Peyer's patch (tissue), 4 donors: ENCODE measurements at regions not wholly inside any gene's neighbourhood (a gene's known extent, or its start where the extent isn't known, plus 50 kb on each side); places are given as distances from the start of the nearest gene placed in this dataset.
"Not testable (repeated sequence)": the region's sequence is repeated elsewhere in the genome, so short reads cannot be mapped to it uniquely, and the experiment has no call there.

Experiments used
- DNase-seq, 3 donors: peaks; one replicate each; pipeline ENCODE4 v3.0.0-alpha.2; 2017 to 2019
- H3K27ac ChIP-seq, 4 donors: fragments of 200-600 bp; sonication (generic); one replicate each; pipeline ENCODE4 v1.5.1; 2016 to 2019
- H3K27me3 ChIP-seq, 2 donors: fragments of 200-600 bp; sonication (generic); one replicate each; pipeline ENCODE4 v1.5.1; 2019
- H3K36me3 ChIP-seq, 3 donors: fragments of 200-600 bp; sonication (generic); one replicate each; pipeline ENCODE4 v1.5.1; 2016 to 2019
- H3K4me1 ChIP-seq, 4 donors: fragments of 200-600 bp; sonication (generic); one replicate each; pipeline ENCODE4 v1.5.1; 2016 to 2019
- H3K4me3 ChIP-seq, 4 donors: fragments of 200-600 bp; sonication (generic); 1 replicate in 3 of 4; 2 replicates in 1 of 4; pipeline ENCODE4 v1.5.1; 2016 to 2019; ENCODE audit warnings: mild to moderate bottlenecking in 1 of 4
- H3K9me3 ChIP-seq, 4 donors: fragments of 200-600 bp; sonication (generic); one replicate each; pipeline ENCODE4 v1.5.1; 2016 to 2019; ENCODE audit warnings: mild to moderate bottlenecking in 1 of 4
- POLR2A ChIP-seq, 2 donors: fragments of 450-650 bp; IDR thresholded peaks; one replicate each; pipeline ENCODE4 v1.5.1; 2017; ENCODE audit warnings: antibody characterized with exemption in 2 of 2, mild to moderate bottlenecking in 2 of 2, moderate library complexity in 2 of 2
- TF ChIP-seq, protein P1 (sequence below), 6 experiments: fragments of 450-650 bp in 4 of 6; fragments of 200-600 bp in 2 of 6; sonication (generic) in 1 of 6; IDR thresholded peaks; one replicate each; pipeline ENCODE4 v1.5.1; 2017 to 2019; ENCODE audit warnings: antibody characterized with exemption in 6 of 6, mild to moderate bottlenecking in 3 of 6, moderate library complexity in 1 of 6

DNA sequence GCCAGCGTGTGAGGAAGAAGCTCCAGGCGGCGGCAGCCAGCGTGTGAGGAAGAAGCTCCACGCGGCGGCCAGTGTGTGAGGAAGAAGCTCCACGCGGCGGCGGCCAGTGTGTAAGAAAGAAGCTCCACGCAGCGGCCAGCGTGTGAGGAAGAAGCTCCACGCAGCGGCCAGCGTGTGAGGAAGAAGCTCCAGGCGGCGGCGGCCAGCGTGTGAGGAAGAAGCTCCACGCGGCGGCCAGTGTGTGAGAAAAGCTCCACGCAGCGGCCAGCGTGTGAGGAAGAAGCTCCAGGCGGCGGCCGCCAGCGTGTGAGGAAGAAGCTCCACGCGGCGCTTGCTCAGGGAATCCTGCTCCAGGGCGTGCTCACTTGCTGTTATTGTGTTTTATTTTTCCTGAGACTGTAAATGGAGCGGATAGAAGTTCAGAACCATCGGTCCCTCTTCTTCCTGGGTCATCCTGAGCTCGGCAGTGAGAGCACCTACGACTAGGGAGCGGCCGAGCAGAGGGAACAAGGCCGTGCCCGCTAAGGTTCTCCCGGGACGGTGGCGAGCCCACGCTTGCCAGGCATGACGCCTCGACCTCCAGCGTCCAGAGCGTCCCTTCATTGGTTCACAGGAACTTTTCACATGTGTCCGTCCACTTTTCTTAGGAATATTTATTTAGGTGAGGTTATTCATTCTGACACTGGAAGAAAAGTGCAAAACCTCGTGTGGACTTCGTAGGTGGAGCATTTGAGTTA is 94.2 kb downstream of the TMEM18 start:
- H3K27ac ChIP-seq, result no peak overlapping the region
- TF ChIP-seq POLR2A (IDR thresholded peaks at IDR 0.05), result no peak
- TF ChIP-seq, protein P1, sequence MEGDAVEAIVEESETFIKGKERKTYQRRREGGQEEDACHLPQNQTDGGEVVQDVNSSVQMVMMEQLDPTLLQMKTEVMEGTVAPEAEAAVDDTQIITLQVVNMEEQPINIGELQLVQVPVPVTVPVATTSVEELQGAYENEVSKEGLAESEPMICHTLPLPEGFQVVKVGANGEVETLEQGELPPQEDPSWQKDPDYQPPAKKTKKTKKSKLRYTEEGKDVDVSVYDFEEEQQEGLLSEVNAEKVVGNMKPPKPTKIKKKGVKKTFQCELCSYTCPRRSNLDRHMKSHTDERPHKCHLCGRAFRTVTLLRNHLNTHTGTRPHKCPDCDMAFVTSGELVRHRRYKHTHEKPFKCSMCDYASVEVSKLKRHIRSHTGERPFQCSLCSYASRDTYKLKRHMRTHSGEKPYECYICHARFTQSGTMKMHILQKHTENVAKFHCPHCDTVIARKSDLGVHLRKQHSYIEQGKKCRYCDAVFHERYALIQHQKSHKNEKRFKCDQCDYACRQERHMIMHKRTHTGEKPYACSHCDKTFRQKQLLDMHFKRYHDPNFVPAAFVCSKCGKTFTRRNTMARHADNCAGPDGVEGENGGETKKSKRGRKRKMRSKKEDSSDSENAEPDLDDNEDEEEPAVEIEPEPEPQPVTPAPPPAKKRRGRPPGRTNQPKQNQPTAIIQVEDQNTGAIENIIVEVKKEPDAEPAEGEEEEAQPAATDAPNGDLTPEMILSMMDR (IDR thresholded peaks at IDR 0.05), result no peak
- H3K4me1 ChIP-seq, result no peaks in the 10 kb centered on the region
- H3K4me3 ChIP-seq, result no peak overlapping the region
- H3K36me3 ChIP-seq, result no peaks in the 10 kb centered on the region
- H3K27me3 ChIP-seq, result no peaks in the 10 kb centered on the region
- DNase-seq, result no peak
- H3K9me3 ChIP-seq, result no peaks in the 10 kb centered on the region

DNA sequence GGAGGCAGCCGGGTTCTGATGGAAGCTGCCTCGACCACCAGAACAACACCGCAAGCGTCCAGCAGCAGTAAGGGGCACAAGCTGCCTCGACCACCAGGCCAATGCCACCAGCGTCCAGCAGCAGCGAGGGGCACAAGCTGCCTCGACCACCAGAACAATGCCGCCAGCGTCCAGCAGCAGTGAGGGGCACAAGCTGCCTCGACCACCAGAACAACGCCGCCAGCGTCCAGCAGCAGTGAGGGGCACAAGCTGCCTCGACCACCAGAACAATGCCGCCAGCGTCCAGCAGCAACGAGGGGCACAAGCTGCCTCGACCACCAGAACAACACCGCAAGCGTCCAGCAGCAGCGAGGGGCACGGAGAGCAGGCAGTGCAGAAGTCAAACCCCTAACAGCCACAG is 94.9 kb downstream of the TMEM18 start:
- not testable (repeated sequence) for H3K4me1 ChIP-seq, H3K4me3 ChIP-seq, H3K36me3 ChIP-seq, DNase-seq, H3K9me3 ChIP-seq, H3K27ac ChIP-seq, H3K27me3 ChIP-seq

DNA sequence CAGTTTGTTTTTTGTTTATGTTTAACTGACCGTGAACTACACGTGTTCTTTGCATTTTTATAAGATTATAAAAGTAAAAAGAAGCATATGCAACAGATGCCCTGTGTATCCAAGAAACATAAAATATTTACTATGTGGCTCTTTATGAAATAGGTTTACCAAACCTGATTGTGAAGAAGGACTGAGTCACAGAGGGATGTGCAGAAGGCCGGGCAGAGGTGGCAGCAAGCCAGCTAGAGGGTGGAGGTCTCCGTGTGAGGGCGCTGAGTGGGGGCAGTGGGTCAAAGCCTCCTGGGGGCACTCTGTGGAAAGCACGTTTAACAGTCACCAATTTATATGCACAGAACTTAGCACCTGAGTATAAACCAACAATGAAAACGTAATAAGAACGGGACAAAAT is 97.2 kb downstream of the TMEM18 start:
- no peak for TF ChIP-seq POLR2A (IDR thresholded peaks at IDR 0.05)
- TF ChIP-seq, protein P1 (IDR thresholded peaks at IDR 0.05), result no peak
- Histone ChIP-seq H3K4me3 (no peak overlapping the region), H3K27ac (no peak overlapping the region), H3K27me3 (no peaks in the 10 kb centered on the region), H3K9me3 (no peaks in the 10 kb centered on the region), H3K4me1 (no peaks in the 10 kb centered on the region), H3K36me3 (no peaks in the 10 kb centered on the region)
- DNase-seq, result no peak

DNA sequence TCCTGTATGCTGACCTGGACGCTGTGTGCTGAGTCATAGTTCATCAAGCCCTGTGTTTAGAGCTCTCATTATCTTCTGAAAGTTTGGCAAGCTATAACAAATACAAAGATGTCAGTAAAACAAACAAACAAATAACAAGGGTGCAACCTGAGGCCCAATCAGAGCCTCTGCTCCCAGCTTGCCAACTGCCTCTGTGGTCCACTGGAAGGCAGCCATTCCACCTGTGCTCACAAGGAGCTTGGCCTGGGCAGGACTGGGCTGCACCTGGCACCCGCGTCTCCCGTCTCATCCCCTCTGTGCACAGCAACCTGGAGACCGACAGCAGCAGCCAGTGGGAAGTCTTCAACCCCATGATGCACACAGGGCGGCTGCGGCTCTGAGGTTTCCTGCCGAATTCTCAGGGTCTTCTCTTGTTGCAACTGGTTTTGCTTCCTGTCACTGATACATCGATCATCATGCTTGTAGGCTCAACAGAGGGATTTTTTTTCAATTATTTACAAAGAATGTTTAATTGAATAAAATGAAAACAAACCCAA is 97.8 kb downstream of the TMEM18 start:
- TF ChIP-seq, protein P1 (IDR thresholded peaks at IDR 0.05), result no peak
- no peak for TF ChIP-seq POLR2A (IDR thresholded peaks at IDR 0.05)
- Histone ChIP-seq H3K9me3 (no peaks in the 10 kb centered on the region), H3K27ac (no peak overlapping the region), H3K36me3 (no peaks in the 10 kb centered on the region), H3K27me3 (no peaks in the 10 kb centered on the region), H3K4me3 (no peak overlapping the region), H3K4me1 (no peaks in the 10 kb centered on the region)
- no peak for DNase-seq

DNA sequence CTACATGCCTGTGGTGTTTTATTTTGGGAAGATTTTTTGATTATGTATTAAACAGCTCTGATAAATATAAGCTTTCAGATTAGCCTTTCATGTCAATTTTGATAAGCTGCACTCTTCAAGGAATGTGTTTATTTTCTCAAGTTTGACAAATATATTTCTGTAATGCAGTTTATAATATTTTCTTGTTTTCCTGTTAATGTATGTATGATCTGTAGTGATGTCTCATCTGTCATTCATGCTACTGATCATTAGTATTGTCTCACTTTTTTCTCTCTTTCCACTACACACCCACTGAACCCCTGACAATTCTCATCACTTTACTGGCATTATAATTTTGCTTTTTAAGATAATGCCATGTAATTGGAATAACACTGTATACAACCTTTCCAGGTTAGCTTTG is 100.9 kb downstream of the TMEM18 start:
- Histone ChIP-seq H3K36me3 (no peaks in the 10 kb centered on the region), H3K27me3 (no peaks in the 10 kb centered on the region), H3K27ac (no peak overlapping the region), H3K9me3 (no peaks in the 10 kb centered on the region), H3K4me1 (no peaks in the 10 kb centered on the region), H3K4me3 (no peak overlapping the region)
- no peak for TF ChIP-seq POLR2A (IDR thresholded peaks at IDR 0.05)
- TF ChIP-seq, protein P1 (IDR thresholded peaks at IDR 0.05), result no peak
- DNase-seq, result no peak

DNA sequence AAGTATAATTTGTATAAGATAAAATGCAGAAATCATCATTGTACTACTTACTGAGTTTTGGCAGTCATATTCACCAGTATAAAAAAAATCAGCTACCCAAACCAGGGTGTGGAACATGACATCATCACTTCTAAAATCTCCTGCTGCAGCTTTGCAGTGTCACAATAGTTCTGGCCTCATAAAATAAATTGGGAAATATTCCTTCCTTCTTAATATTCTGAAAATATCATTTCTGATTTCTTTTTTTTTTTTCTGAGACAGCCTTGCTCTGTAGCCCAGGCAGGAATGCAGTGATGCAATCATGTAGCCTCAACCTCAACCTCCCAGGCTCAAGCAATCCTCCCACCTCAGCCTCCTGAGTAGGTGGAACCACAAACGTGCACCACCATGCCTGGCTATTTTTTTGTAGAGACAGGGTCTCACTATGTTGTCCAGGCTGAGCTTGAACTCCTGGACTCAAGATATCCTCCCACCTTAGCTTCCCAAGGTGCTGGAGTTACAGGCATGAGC is 101.4 kb downstream of the TMEM18 start:
- H3K4me1 ChIP-seq, result no peaks in the 10 kb centered on the region
- H3K36me3 ChIP-seq, result no peaks in the 10 kb centered on the region
- DNase-seq, result no peak
- TF ChIP-seq, protein P1 (IDR thresholded peaks at IDR 0.05), result no peak
- TF ChIP-seq POLR2A (IDR thresholded peaks at IDR 0.05), result no peak
- H3K9me3 ChIP-seq, result no peaks in the 10 kb centered on the region
- no peak overlapping the region for H3K27ac ChIP-seq
- H3K27me3 ChIP-seq, result no peaks in the 10 kb centered on the region
- H3K4me3 ChIP-seq, result no peak overlapping the region
